ENCODE measurements at regions not wholly inside any gene's neighbourhood (a gene's known extent, or its start where the extent isn't known, plus 50 kb on each side); places are given as distances from the start of the nearest gene placed in this dataset.

- H3K27me3 ChIP-seq, result no peaks in the 10 kb centered on the region
- H3K4me3 ChIP-seq, result no peak overlapping the region
- no peak for DNase-seq
- H3K36me3 ChIP-seq, result no peaks in the 10 kb centered on the region
- TF ChIP-seq POLR2A (IDR thresholded peaks at IDR 0.05), result no peak
- no peak for TF ChIP-seq CTCF (IDR thresholded peaks at IDR 0.05)
- peak overlapping the region in 2 of 4 donors; percentile 40 to 42 for H3K27ac ChIP-seq
- H3K9me3 ChIP-seq, result no peaks in the 10 kb centered on the region
- H3K4me1 ChIP-seq, result peaks cover 0 to 2% (median 0%) of the 10 kb centered on the region in 4 donors
These were observed 633.6 kb downstream of the SPRY1 start for GRCh38 chr4:124030147-124030546.

GRCh38 chr4:124032035-124032434, 635.4 kb downstream of the SPRY1 start:
- Histone ChIP-seq H3K4me1 (peaks cover 0 to 4% (median 0%) of the 10 kb centered on the region in 4 donors), H3K9me3 (no peaks in the 10 kb centered on the region), H3K36me3 (no peaks in the 10 kb centered on the region), H3K27ac (no peak overlapping the region), H3K4me3 (no peak overlapping the region), H3K27me3 (no peaks in the 10 kb centered on the region)
- DNase-seq, result no peak
- TF ChIP-seq POLR2A (IDR thresholded peaks at IDR 0.05) (no peak), CTCF (IDR thresholded peaks at IDR 0.05) (no peak)

- Histone ChIP-seq H3K27me3 (no peaks in the 10 kb centered on the region), H3K4me3 (no peak overlapping the region), H3K36me3 (no peaks in the 10 kb centered on the region), H3K9me3 (no peaks in the 10 kb centered on the region), H3K27ac (peak overlapping the region in 2 of 4 donors; percentile 3 to 59), H3K4me1 (peaks cover 0 to 4% (median 0%) of the 10 kb centered on the region in 4 donors)
- TF ChIP-seq CTCF (IDR thresholded peaks at IDR 0.05) (no peak), POLR2A (IDR thresholded peaks at IDR 0.05) (no peak)
- no peak for DNase-seq
These were observed 638.9 kb downstream of the SPRY1 start for GRCh38 chr4:124035364-124036041.

GRCh38 chr4:124037236-124037635, 640.6 kb downstream of the SPRY1 start:
- no peak overlapping the region for H3K27ac ChIP-seq
- no peak overlapping the region for H3K4me3 ChIP-seq

GRCh38 chr4:124044330-124044729, 647.7 kb downstream of the SPRY1 start:
- Histone ChIP-seq H3K4me3 (no peak overlapping the region), H3K27me3 (no peaks in the 10 kb centered on the region), H3K27ac (no peak overlapping the region), H3K4me1 (no peaks in the 10 kb centered on the region), H3K36me3 (no peaks in the 10 kb centered on the region), H3K9me3 (no peaks in the 10 kb centered on the region)
- TF ChIP-seq POLR2A (IDR thresholded peaks at IDR 0.05) (no peak), CTCF (IDR thresholded peaks at IDR 0.05) (no peak)
- DNase-seq, result no peak

More at GRCh38 chr4:124037236-124037635, 640.6 kb downstream of the SPRY1 start:
- H3K9me3 ChIP-seq, result no peaks in the 10 kb centered on the region
- H3K27me3 ChIP-seq, result no peaks in the 10 kb centered on the region
- no peaks in the 10 kb centered on the region for H3K36me3 ChIP-seq
- H3K4me1 ChIP-seq, result peaks cover 0 to 4% (median 0%) of the 10 kb centered on the region in 4 donors
- TF ChIP-seq POLR2A (IDR thresholded peaks at IDR 0.05) (no peak), CTCF (IDR thresholded peaks at IDR 0.05) (no peak)
- DNase-seq, result no peak
